Endothelial cell of umbilical vein (primary cell): ENCODE measurements at regions not wholly inside any gene's neighbourhood (a gene's known extent, or its start where the extent isn't known, plus 50 kb on each side); places are given as distances from the start of the nearest gene placed in this dataset.

Experiments used
- CTCF ChIP-seq, 2 donors: IDR thresholded peaks; 1 replicate in 1 of 2; 2 replicates in 1 of 2; pipeline ENCODE4 v1.5.1; 2011; ENCODE audit warnings: low read length in 2 of 2, mild to moderate bottlenecking in 2 of 2, moderate library complexity in 2 of 2, control low read depth in 1 of 2, inconsistent platforms in 1 of 2, low read depth in 1 of 2; ENCODE audit not compliant: insufficient read depth in 1 of 2; ENCODE audit errors: extremely low read depth in 1 of 2
- EZH2 ChIP-seq: IDR thresholded peaks from 2 replicates; pipeline ENCODE4 v1.6.1; 2012; ENCODE audit warnings: borderline replicate concordance, low read depth, mild to moderate bottlenecking, moderate library complexity, low read length, inconsistent platforms; ENCODE audit not compliant: severe bottlenecking
- GATA2 ChIP-seq: IDR thresholded peaks from 2 replicates; pipeline ENCODE4 v1.7.0; 2011; ENCODE audit warnings: low read depth, mild to moderate bottlenecking, moderate library complexity, mixed read lengths, low read length; ENCODE audit not compliant: insufficient read length, insufficient read depth
- JUN ChIP-seq: IDR thresholded peaks from 2 replicates; pipeline ENCODE4 v1.6.1; 2011; ENCODE audit warnings: borderline replicate concordance, low read depth; ENCODE audit not compliant: insufficient read length, insufficient read depth
- MAX ChIP-seq: IDR thresholded peaks from 2 replicates; pipeline ENCODE4 v1.6.1; 2011; ENCODE audit not compliant: insufficient read depth, insufficient read length
- MYC ChIP-seq: IDR thresholded peaks from one replicate; pipeline ENCODE4 v1.6.1; 2011; ENCODE audit warnings: mild to moderate bottlenecking, low read depth, low read length
- POLR2A ChIP-seq: IDR thresholded peaks from 2 replicates; pipeline ENCODE4 v1.6.1; 2012; ENCODE audit warnings: low read depth, mild to moderate bottlenecking, control low read depth, low read length
- POLR2AphosphoS5 ChIP-seq: IDR thresholded peaks from 2 replicates; pipeline ENCODE4 v1.6.1; 2012; ENCODE audit warnings: low read depth, mild to moderate bottlenecking, control low read depth, low read length, moderate library complexity; ENCODE audit not compliant: insufficient read depth

GRCh38 chr13:105960326-105960725 is 575.1 kb downstream of the EFNB2 start:
- TF ChIP-seq CTCF (IDR thresholded peaks at IDR 0.05; ENCODE audit: extremely low read depth in 1 of 2, insufficient read depth in 1 of 2, low read depth in 1 of 2, low read length in 2 of 2) (no peak), POLR2A (no peak), POLR2AphosphoS5 (no peak), EZH2 (no peak), JUN (no peak), MYC (no peak), MAX (no peak), GATA2 (no peak)
